ENCODE measurements at regions not wholly inside any gene's neighbourhood (a gene's known extent, or its start where the extent isn't known, plus 50 kb on each side); places are given as distances from the start of the nearest gene placed in this dataset.

- TF ChIP-seq CTCF (IDR thresholded peaks at IDR 0.05) (no peak), POLR2A (IDR thresholded peaks at IDR 0.05) (no peak)
Measured at GRCh38 chr2:167692936-167693335, 554.5 kb downstream of the STK39 start.
